GM23338 (cell line): ENCODE measurements at regions not wholly inside any gene's neighbourhood (a gene's known extent, or its start where the extent isn't known, plus 50 kb on each side); places are given as distances from the start of the nearest gene placed in this dataset.
A peak's percentile ranks its signal among the peaks of the same experiment; 100 is the strongest.

Experiments used
- ATAC-seq: fragments of 200-7000 bp; cut with Tn5 transposase; 3 replicates; pipeline ENCODE4 v1.9.1; 2020
- DNase-seq: peaks from one replicate; pipeline ENCODE4 v3.0.0-alpha.2; 2015; ENCODE audit warnings: low spot score
- H2AFZ ChIP-seq: fragments of 200-600 bp; sonication (generic); 2 replicates; pipeline ENCODE4 v1.8.0; 2016; ENCODE audit warnings: antibody characterized with exemption, mild to moderate bottlenecking, moderate library complexity
- H3F3A ChIP-seq: fragments of 200-600 bp; sonication (generic); replicated peaks from 2 replicates; pipeline ENCODE4 v1.8.0; 2017; ENCODE audit warnings: antibody characterized with exemption, mixed run types, low read depth
- H3K27ac ChIP-seq: fragments of 200-600 bp; sonication (generic); 2 replicates; pipeline ENCODE4 v1.6.1; 2016; ENCODE audit warnings: low read depth
- H3K27me3 ChIP-seq: fragments of 200-600 bp; sonication (generic); 2 replicates; pipeline ENCODE4 v1.8.0; 2016; ENCODE audit warnings: mild to moderate bottlenecking, mixed run types, moderate library complexity; ENCODE audit not compliant: insufficient read depth
- H3K36me3 ChIP-seq: fragments of 200-600 bp; sonication (generic); 2 replicates; pipeline ENCODE4 v1.8.0; 2016; ENCODE audit warnings: mild to moderate bottlenecking; ENCODE audit not compliant: insufficient read depth
- H3K4me1 ChIP-seq: fragments of 200-600 bp; sonication (generic); 2 replicates; pipeline ENCODE4 v1.8.0; 2016; ENCODE audit warnings: mild to moderate bottlenecking, moderate library complexity; ENCODE audit not compliant: insufficient read depth
- H3K4me2 ChIP-seq: fragments of 200-600 bp; sonication (generic); 2 replicates; pipeline ENCODE4 v1.7.1; 2017; ENCODE audit warnings: mixed run types
- H3K4me3 ChIP-seq: fragments of 200-600 bp; sonication (generic); 2 replicates; pipeline ENCODE4 v1.6.1; 2016; ENCODE audit warnings: mixed run types
- H3K79me2 ChIP-seq: fragments of 200-600 bp; sonication (generic); replicated peaks from 2 replicates; pipeline ENCODE4 v1.8.0; 2017; ENCODE audit warnings: mild to moderate bottlenecking; ENCODE audit not compliant: insufficient read depth
- H3K9me2 ChIP-seq: fragments of 200-600 bp; sonication (generic); 2 replicates; pipeline ENCODE4 v1.8.0; 2017; ENCODE audit not compliant: insufficient read depth
- H4K20me1 ChIP-seq: fragments of 200-600 bp; sonication (generic); replicated peaks from 2 replicates; pipeline ENCODE4 v1.8.0; 2017; ENCODE audit warnings: mild to moderate bottlenecking; ENCODE audit not compliant: insufficient read depth
- H3K27ac Mint-ChIP-seq: 2 replicates; pipeline ENCODE4 v1.8.0; 2020; ENCODE audit warnings: inconsistent platforms, mild to moderate bottlenecking, moderate library complexity, mixed read lengths
- H3K27me3 Mint-ChIP-seq: 3 replicates; pipeline ENCODE4 v1.8.0; 2022; ENCODE audit warnings: low read depth, mild to moderate bottlenecking, moderate library complexity, mixed read lengths, inconsistent platforms; ENCODE audit not compliant: insufficient read depth, poor library complexity
- H3K36me3 Mint-ChIP-seq: 3 replicates; pipeline ENCODE4 v1.8.0; 2021; ENCODE audit warnings: low read depth, mild to moderate bottlenecking, inconsistent platforms, moderate library complexity, mixed read lengths
- H3K4me1 Mint-ChIP-seq: 3 replicates; pipeline ENCODE4 v1.8.0; 2020; ENCODE audit warnings: mild to moderate bottlenecking, inconsistent platforms, mixed read lengths
- H3K4me3 Mint-ChIP-seq: 3 replicates; pipeline ENCODE4 v1.8.0; 2021; ENCODE audit warnings: moderate library complexity, mild to moderate bottlenecking, inconsistent platforms, mixed read lengths
- H3K9me3 Mint-ChIP-seq: 3 replicates; pipeline ENCODE4 v1.8.0; 2020; ENCODE audit warnings: moderate library complexity, mild to moderate bottlenecking, inconsistent platforms, mixed read lengths
- CREB1 ChIP-seq: fragments of 250-450 bp; sonication (Bioruptor Pico); IDR thresholded peaks from 2 replicates; pipeline ENCODE4 v1.5.0; 2020; ENCODE audit warnings: low read depth, mild to moderate bottlenecking, moderate library complexity
- ETS1 ChIP-seq: IDR thresholded peaks from 2 replicates; pipeline ENCODE4 v1.6.1; 2016; ENCODE audit warnings: antibody characterized with exemption
- EZH2 ChIP-seq: fragments of 200-600 bp; sonication (generic); IDR thresholded peaks from one replicate; pipeline ENCODE4 v1.8.0; 2017; ENCODE audit warnings: antibody characterized with exemption, mild to moderate bottlenecking, low read depth; ENCODE audit not compliant: unreplicated experiment
- EZH2phosphoT487 ChIP-seq: fragments of 200-600 bp; sonication (generic); IDR thresholded peaks from one replicate; pipeline ENCODE4 v1.8.1; 2018; ENCODE audit warnings: antibody characterized with exemption; ENCODE audit not compliant: unreplicated experiment
- JUNB ChIP-seq: IDR thresholded peaks from one replicate; pipeline ENCODE4 v1.6.1; 2016; ENCODE audit warnings: antibody characterized with exemption; ENCODE audit not compliant: unreplicated experiment
- NANOG ChIP-seq: IDR thresholded peaks from 2 replicates; pipeline ENCODE4 v1.6.1; 2016; ENCODE audit warnings: antibody characterized with exemption, borderline replicate concordance
- POLR2AphosphoS5 ChIP-seq: IDR thresholded peaks from 2 replicates; pipeline ENCODE4 v1.6.1; 2016; ENCODE audit warnings: antibody characterized with exemption, low read depth
- REST ChIP-seq: IDR thresholded peaks from one replicate; pipeline ENCODE4 v1.6.1; 2018; ENCODE audit warnings: antibody characterized with exemption; ENCODE audit not compliant: unreplicated experiment
- STAT1 ChIP-seq: IDR thresholded peaks from one replicate; pipeline ENCODE4 v1.6.1; 2016; ENCODE audit warnings: antibody characterized with exemption; ENCODE audit not compliant: unreplicated experiment
- ZNF114 ChIP-seq: fragments of 250-450 bp; sonication (Bioruptor Pico); IDR thresholded peaks from 2 replicates; pipeline ENCODE4 v1.5.0; 2020; ENCODE audit warnings: mild to moderate bottlenecking, moderate library complexity
- ZNF331 ChIP-seq: fragments of 250-450 bp; sonication (Bioruptor Pico); IDR thresholded peaks from 2 replicates; pipeline ENCODE4 v1.5.0; 2020; ENCODE audit warnings: low read depth, mild to moderate bottlenecking, moderate library complexity
- ZNF462 ChIP-seq: fragments of 250-450 bp; sonication (Bioruptor Pico); IDR thresholded peaks from 2 replicates; pipeline ENCODE4 v1.5.0; 2020; ENCODE audit warnings: mild to moderate bottlenecking, moderate library complexity
- TF ChIP-seq, protein P1 (sequence below), 2 experiments: fragments of 200-600 bp in 1 of 2; sonication (generic) in 1 of 2; conservative IDR thresholded peaks; 2 replicates each; pipeline versions ENCODE4 v1.5.1 to v1.6.1; 2016 to 2017; ENCODE audit warnings: antibody characterized with exemption in 2 of 2, low read depth in 2 of 2, mild to moderate bottlenecking in 2 of 2, moderate library complexity in 1 of 2

GRCh38 chr10:10627414-10627813 lies 390.3 kb upstream of the CELF2 start:
- no peaks in the 10 kb centered on the region for H3K27me3 Mint-ChIP-seq
- H3K36me3 Mint-ChIP-seq = no peaks in the 10 kb centered on the region
- no peak overlapping the region for H3K27ac ChIP-seq
- H3K9me3 Mint-ChIP-seq = no peaks in the 10 kb centered on the region
- no peaks in the 10 kb centered on the region for H4K20me1 ChIP-seq
- ATAC-seq = no peak
- H3K9me2 ChIP-seq = peaks cover 4% of the 10 kb centered on the region; the same call in 1 of the 2 replicates
- no peak overlapping the region for H3K27ac Mint-ChIP-seq
- no peaks in the 10 kb centered on the region for H3K4me1 ChIP-seq
- peak overlapping the region; percentile 74; the same call in 1 of the 2 replicates for H2AFZ ChIP-seq
- H3K36me3 ChIP-seq = no peaks in the 10 kb centered on the region
- no peaks in the 10 kb centered on the region for H3F3A ChIP-seq
- no peak overlapping the region for H3K4me2 ChIP-seq
- no peak for TF ChIP-seq EZH2phosphoT487
- TF ChIP-seq CREB1 (CRISPR knock-in tag) = no peak
- TF ChIP-seq REST = no peak
- no peak for TF ChIP-seq POLR2AphosphoS5
- TF ChIP-seq EZH2 = no peak
- no peak for TF ChIP-seq STAT1
- no peak for TF ChIP-seq ZNF462 (CRISPR knock-in tag)
- TF ChIP-seq NANOG = no peak
- no peak for TF ChIP-seq ZNF114 (CRISPR knock-in tag)
- no peak for TF ChIP-seq ETS1
- no peak for TF ChIP-seq JUNB
- TF ChIP-seq ZNF331 (CRISPR knock-in tag) = no peak
- TF ChIP-seq, protein P1, sequence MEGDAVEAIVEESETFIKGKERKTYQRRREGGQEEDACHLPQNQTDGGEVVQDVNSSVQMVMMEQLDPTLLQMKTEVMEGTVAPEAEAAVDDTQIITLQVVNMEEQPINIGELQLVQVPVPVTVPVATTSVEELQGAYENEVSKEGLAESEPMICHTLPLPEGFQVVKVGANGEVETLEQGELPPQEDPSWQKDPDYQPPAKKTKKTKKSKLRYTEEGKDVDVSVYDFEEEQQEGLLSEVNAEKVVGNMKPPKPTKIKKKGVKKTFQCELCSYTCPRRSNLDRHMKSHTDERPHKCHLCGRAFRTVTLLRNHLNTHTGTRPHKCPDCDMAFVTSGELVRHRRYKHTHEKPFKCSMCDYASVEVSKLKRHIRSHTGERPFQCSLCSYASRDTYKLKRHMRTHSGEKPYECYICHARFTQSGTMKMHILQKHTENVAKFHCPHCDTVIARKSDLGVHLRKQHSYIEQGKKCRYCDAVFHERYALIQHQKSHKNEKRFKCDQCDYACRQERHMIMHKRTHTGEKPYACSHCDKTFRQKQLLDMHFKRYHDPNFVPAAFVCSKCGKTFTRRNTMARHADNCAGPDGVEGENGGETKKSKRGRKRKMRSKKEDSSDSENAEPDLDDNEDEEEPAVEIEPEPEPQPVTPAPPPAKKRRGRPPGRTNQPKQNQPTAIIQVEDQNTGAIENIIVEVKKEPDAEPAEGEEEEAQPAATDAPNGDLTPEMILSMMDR (conservative IDR thresholded peaks at IDR 0.05; ENCODE audit: low read depth in 2 of 2) = no peak
- no peaks in the 10 kb centered on the region for H3K79me2 ChIP-seq
- H3K4me3 Mint-ChIP-seq = no peak overlapping the region
- DNase-seq = no peak
- H3K27me3 ChIP-seq = no peaks in the 10 kb centered on the region
- no peak overlapping the region for H3K4me3 ChIP-seq
- H3K4me1 Mint-ChIP-seq = no peaks in the 10 kb centered on the region
